Prostate gland (tissue), 2 donors: ENCODE measurements at regions not wholly inside any gene's neighbourhood (a gene's known extent, or its start where the extent isn't known, plus 50 kb on each side); places are given as distances from the start of the nearest gene placed in this dataset.

ENCODE experiments used
- POLR2A ChIP-seq: fragments of 450-650 bp; IDR thresholded peaks from one replicate; pipeline ENCODE4 v1.6.1; 2016; ENCODE audit warnings: antibody characterized with exemption, mild to moderate bottlenecking
- POLR2AphosphoS5 ChIP-seq: sonication (generic); formaldehyde crosslinking; IDR thresholded peaks from one replicate; pipeline ENCODE4 v1.6.1; 2017; ENCODE audit warnings: antibody characterized with exemption
- TF ChIP-seq, protein P1 (sequence below), 4 experiments: fragments of 200-600 bp in 2 of 4; fragments of 450-650 bp in 2 of 4; sonication (generic) in 2 of 4; IDR thresholded peaks; 1 replicate in 3 of 4; 2 replicates in 1 of 4; pipeline ENCODE4 v1.5.1; 2016 to 2019; ENCODE audit warnings: antibody characterized with exemption in 4 of 4, mild to moderate bottlenecking in 2 of 4, moderate library complexity in 2 of 4

DNA sequence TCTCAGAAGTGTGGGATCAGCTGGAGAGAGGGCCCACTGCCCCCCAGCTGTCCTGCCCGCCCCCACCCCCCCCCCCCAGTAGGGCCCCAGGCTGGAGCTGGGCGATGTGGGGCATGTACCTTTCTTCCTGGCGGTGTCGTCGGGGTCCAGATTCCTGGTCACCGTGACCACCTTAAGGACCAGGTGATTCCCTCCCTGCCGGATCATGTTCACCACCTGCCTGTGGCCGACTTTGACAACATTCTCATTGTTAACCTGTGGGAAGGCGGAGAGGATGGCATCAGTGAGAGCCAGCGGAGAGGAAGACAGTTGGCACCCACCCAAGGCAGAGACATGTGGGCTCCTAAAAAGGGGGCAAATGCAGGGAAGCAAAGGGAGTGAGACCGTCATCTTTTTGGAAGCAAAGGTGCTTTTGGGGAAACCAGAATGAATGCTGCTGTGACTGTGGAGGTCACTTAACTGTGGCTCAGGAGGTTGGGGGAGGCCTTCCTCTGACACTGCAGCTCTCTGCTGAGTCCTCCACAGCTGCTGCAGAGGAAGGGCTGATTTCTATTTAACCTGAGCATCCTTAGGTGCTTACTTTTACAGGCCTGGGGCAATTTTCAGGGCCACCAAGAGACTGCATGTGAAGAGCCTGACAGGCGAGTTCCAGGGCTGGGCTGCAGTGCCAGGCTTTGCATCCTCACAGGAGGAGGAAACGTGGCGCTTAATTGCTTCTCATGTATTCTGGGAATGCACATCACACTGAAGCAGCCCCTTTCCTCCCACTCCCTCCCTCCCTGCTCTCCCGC, 104.5 kb downstream of the CTTN start:
- TF ChIP-seq, protein P1, sequence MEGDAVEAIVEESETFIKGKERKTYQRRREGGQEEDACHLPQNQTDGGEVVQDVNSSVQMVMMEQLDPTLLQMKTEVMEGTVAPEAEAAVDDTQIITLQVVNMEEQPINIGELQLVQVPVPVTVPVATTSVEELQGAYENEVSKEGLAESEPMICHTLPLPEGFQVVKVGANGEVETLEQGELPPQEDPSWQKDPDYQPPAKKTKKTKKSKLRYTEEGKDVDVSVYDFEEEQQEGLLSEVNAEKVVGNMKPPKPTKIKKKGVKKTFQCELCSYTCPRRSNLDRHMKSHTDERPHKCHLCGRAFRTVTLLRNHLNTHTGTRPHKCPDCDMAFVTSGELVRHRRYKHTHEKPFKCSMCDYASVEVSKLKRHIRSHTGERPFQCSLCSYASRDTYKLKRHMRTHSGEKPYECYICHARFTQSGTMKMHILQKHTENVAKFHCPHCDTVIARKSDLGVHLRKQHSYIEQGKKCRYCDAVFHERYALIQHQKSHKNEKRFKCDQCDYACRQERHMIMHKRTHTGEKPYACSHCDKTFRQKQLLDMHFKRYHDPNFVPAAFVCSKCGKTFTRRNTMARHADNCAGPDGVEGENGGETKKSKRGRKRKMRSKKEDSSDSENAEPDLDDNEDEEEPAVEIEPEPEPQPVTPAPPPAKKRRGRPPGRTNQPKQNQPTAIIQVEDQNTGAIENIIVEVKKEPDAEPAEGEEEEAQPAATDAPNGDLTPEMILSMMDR (IDR thresholded peaks at IDR 0.05) = no peak
- TF ChIP-seq POLR2A (no peak), POLR2AphosphoS5 (no peak)
